WTC11 (cell line): ENCODE measurements at regions not wholly inside any gene's neighbourhood (a gene's known extent, or its start where the extent isn't known, plus 50 kb on each side); places are given as distances from the start of the nearest gene placed in this dataset.

ENCODE experiments used
- ATAC-seq: fragments of 200-7000 bp; cut with Tn5 transposase; 2 replicates; pipeline ENCODE4 v1.10.0; 2021; ENCODE audit warnings: mild to moderate bottlenecking, moderate library complexity
- CTCF ChIA-PET: fragments of 300-600 bp; sonication (Branson Sonifier 250); formaldehyde crosslinking; loops from one replicate; lab custom pipeline; 2021; ENCODE audit warnings: antibody characterized with exemption; lab: Charles Lee
- POLR2A ChIA-PET: fragments of 350-600 bp; sonication (Branson Sonifier 250); formaldehyde crosslinking; loops from one replicate; lab custom pipeline; 2021; ENCODE audit warnings: antibody characterized with exemption; lab: Charles Lee
- DNase-seq: peaks from one replicate; pipeline ENCODE4 v3.0.0; 2021; ENCODE audit warnings: low spot score
- H3K27ac Mint-ChIP-seq: 2 replicates; pipeline ENCODE4 v1.8.0; 2021; ENCODE audit warnings: mixed read lengths
- H3K27me3 Mint-ChIP-seq: 2 replicates; pipeline ENCODE4 v1.8.0; 2021; ENCODE audit warnings: low read depth, mild to moderate bottlenecking, moderate library complexity, mixed read lengths
- H3K36me3 Mint-ChIP-seq: 2 replicates; pipeline ENCODE4 v1.8.0; 2021; ENCODE audit warnings: mixed read lengths
- H3K4me1 Mint-ChIP-seq: 2 replicates; pipeline ENCODE4 v1.8.0; 2022; ENCODE audit warnings: mixed read lengths
- H3K4me3 Mint-ChIP-seq: 2 replicates; pipeline ENCODE4 v1.8.0; 2021; ENCODE audit warnings: mild to moderate bottlenecking, moderate library complexity, mixed read lengths
- H3K9me3 Mint-ChIP-seq: 2 replicates; pipeline ENCODE4 v1.8.0; 2021; ENCODE audit warnings: mixed read lengths
- ARID4B ChIP-seq: sonication (generic); formaldehyde crosslinking; IDR thresholded peaks from 2 replicates; pipeline ENCODE4 v1.8.0; 2023; ENCODE audit warnings: missing genetic modification reagents, mild to moderate bottlenecking, borderline replicate concordance
- ATF2 ChIP-seq: sonication (generic); formaldehyde crosslinking; IDR thresholded peaks from 2 replicates; pipeline ENCODE4 v1.8.1; 2022; ENCODE audit warnings: low read depth, missing genetic modification reagents, borderline replicate concordance
- CREB1 ChIP-seq: sonication (generic); formaldehyde crosslinking; IDR thresholded peaks from 2 replicates; pipeline ENCODE4 v1.8.0; 2023; ENCODE audit warnings: mild to moderate bottlenecking, missing genetic modification reagents
- CREM ChIP-seq: sonication (generic); formaldehyde crosslinking; IDR thresholded peaks from 2 replicates; pipeline ENCODE4 v1.8.1; 2022; ENCODE audit warnings: mild to moderate bottlenecking, missing genetic modification reagents, moderate library complexity
- ELF4 ChIP-seq: sonication (generic); formaldehyde crosslinking; IDR thresholded peaks from 2 replicates; pipeline ENCODE4 v1.8.1; 2022; ENCODE audit warnings: low read depth, mild to moderate bottlenecking, moderate library complexity, missing genetic modification reagents
- ERG ChIP-seq: fragments of 250-450 bp; sonication (Bioruptor Pico); IDR thresholded peaks from 2 replicates; pipeline ENCODE4 v1.8.0; 2021; ENCODE audit warnings: mild to moderate bottlenecking
- FOXJ3 ChIP-seq: sonication (generic); formaldehyde crosslinking; IDR thresholded peaks from 2 replicates; pipeline ENCODE4 v1.9.0; 2021; ENCODE audit warnings: missing genetic modification reagents, mild to moderate bottlenecking, borderline replicate concordance
- PRRX2 ChIP-seq: fragments of 250-450 bp; sonication (Bioruptor Pico); IDR thresholded peaks from 2 replicates; pipeline ENCODE4 v1.8.0; 2021; ENCODE audit warnings: mild to moderate bottlenecking
- RORB ChIP-seq: fragments of 250-450 bp; sonication (Bioruptor Pico); IDR thresholded peaks from 2 replicates; pipeline ENCODE4 v1.9.0; 2021; ENCODE audit warnings: mild to moderate bottlenecking
- SMAD4 ChIP-seq: sonication (generic); formaldehyde crosslinking; IDR thresholded peaks from 2 replicates; pipeline ENCODE4 v1.8.0; 2022; ENCODE audit warnings: mild to moderate bottlenecking, missing genetic modification reagents
- TEAD4 ChIP-seq: sonication (generic); formaldehyde crosslinking; IDR thresholded peaks from 2 replicates; pipeline ENCODE4 v1.8.0; 2022; ENCODE audit warnings: mild to moderate bottlenecking, missing genetic modification reagents
- ZNF138 ChIP-seq: sonication (generic); formaldehyde crosslinking; conservative IDR thresholded peaks from 2 replicates; pipeline ENCODE4 v1.8.1; 2022; ENCODE audit warnings: mild to moderate bottlenecking, moderate library complexity, missing genetic modification reagents
- ZNF232 ChIP-seq: sonication (generic); formaldehyde crosslinking; IDR thresholded peaks from 2 replicates; pipeline ENCODE4 v1.8.0; 2022; ENCODE audit warnings: mild to moderate bottlenecking, missing genetic modification reagents
- ZNF263 ChIP-seq: sonication (generic); formaldehyde crosslinking; IDR thresholded peaks from 2 replicates; pipeline ENCODE4 v1.8.1; 2022; ENCODE audit warnings: low read depth, mild to moderate bottlenecking, moderate library complexity, missing genetic modification reagents
- TF ChIP-seq, protein P1 (sequence below): sonication (generic); formaldehyde crosslinking; IDR thresholded peaks from 2 replicates; pipeline ENCODE4 v1.8.1; 2023; ENCODE audit warnings: mild to moderate bottlenecking, missing genetic modification reagents, borderline replicate concordance
- TF ChIP-seq, protein P2 (sequence below): sonication (generic); formaldehyde crosslinking; IDR thresholded peaks from 2 replicates; pipeline ENCODE4 v1.8.1; 2023; ENCODE audit warnings: mild to moderate bottlenecking, missing genetic modification reagents
- TF ChIP-seq, protein P3 (sequence below): fragments of 250-450 bp; sonication (Bioruptor Pico); conservative IDR thresholded peaks from 2 replicates; pipeline ENCODE4 v1.9.0; 2021; ENCODE audit warnings: mild to moderate bottlenecking
- TF ChIP-seq, protein P4 (sequence below): sonication (generic); formaldehyde crosslinking; conservative IDR thresholded peaks from 2 replicates; pipeline ENCODE4 v1.8.1; 2022; ENCODE audit warnings: mild to moderate bottlenecking, missing genetic modification reagents

DNA sequence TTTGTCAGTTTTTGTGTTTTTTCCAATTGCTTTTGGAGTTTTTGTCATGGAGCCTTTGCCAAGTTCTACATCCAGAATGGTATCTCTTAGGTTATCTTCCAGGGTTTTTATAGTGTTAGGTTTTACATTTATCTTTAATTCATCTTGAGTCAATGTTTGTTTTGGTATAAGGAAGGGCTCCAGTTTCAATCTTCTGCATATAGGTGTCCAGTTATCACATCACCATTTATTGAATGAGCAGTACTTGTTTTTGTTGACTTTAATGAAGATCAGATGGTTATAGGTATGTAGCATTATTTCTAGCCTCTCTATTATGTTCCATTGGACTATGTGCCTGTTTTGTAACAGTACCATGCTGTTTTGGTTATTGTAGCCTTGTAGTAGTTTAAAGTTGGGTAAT is 1233.1 kb downstream of the PLA2G4A start:
- no peak for ATAC-seq
- H3K27me3 Mint-ChIP-seq: no peaks in the 10 kb centered on the region
- CTCF ChIA-PET: no interaction called here
- TF ChIP-seq TEAD4 (CRISPR knock-in tag) (no peak), FOXJ3 (CRISPR knock-in tag) (no peak), ZNF263 (no peak), SMAD4 (CRISPR knock-in tag) (no peak), ZNF138 (CRISPR knock-in tag) (no peak), ATF2 (no peak), CREB1 (no peak)
- TF ChIP-seq, protein P1, sequence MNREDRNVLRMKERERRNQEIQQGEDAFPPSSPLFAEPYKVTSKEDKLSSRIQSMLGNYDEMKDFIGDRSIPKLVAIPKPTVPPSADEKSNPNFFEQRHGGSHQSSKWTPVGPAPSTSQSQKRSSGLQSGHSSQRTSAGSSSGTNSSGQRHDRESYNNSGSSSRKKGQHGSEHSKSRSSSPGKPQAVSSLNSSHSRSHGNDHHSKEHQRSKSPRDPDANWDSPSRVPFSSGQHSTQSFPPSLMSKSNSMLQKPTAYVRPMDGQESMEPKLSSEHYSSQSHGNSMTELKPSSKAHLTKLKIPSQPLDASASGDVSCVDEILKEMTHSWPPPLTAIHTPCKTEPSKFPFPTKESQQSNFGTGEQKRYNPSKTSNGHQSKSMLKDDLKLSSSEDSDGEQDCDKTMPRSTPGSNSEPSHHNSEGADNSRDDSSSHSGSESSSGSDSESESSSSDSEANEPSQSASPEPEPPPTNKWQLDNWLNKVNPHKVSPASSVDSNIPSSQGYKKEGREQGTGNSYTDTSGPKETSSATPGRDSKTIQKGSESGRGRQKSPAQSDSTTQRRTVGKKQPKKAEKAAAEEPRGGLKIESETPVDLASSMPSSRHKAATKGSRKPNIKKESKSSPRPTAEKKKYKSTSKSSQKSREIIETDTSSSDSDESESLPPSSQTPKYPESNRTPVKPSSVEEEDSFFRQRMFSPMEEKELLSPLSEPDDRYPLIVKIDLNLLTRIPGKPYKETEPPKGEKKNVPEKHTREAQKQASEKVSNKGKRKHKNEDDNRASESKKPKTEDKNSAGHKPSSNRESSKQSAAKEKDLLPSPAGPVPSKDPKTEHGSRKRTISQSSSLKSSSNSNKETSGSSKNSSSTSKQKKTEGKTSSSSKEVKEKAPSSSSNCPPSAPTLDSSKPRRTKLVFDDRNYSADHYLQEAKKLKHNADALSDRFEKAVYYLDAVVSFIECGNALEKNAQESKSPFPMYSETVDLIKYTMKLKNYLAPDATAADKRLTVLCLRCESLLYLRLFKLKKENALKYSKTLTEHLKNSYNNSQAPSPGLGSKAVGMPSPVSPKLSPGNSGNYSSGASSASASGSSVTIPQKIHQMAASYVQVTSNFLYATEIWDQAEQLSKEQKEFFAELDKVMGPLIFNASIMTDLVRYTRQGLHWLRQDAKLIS (CRISPR knock-in tag): no peak
- TF ChIP-seq, protein P2, sequence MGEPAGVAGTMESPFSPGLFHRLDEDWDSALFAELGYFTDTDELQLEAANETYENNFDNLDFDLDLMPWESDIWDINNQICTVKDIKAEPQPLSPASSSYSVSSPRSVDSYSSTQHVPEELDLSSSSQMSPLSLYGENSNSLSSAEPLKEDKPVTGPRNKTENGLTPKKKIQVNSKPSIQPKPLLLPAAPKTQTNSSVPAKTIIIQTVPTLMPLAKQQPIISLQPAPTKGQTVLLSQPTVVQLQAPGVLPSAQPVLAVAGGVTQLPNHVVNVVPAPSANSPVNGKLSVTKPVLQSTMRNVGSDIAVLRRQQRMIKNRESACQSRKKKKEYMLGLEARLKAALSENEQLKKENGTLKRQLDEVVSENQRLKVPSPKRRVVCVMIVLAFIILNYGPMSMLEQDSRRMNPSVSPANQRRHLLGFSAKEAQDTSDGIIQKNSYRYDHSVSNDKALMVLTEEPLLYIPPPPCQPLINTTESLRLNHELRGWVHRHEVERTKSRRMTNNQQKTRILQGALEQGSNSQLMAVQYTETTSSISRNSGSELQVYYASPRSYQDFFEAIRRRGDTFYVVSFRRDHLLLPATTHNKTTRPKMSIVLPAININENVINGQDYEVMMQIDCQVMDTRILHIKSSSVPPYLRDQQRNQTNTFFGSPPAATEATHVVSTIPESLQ (CRISPR knock-in tag): no peak
- peaks cover 3% of the 10 kb centered on the region for H3K36me3 Mint-ChIP-seq
- H3K9me3 Mint-ChIP-seq: peaks cover 20% of the 10 kb centered on the region
- H3K27ac Mint-ChIP-seq: no peak overlapping the region
- no peak for DNase-seq
- POLR2A ChIA-PET: no interaction called here
- H3K4me3 Mint-ChIP-seq: no peak overlapping the region
- H3K4me1 Mint-ChIP-seq: no peaks in the 10 kb centered on the region

- peaks cover 17% of the 10 kb centered on the region for H3K9me3 Mint-ChIP-seq
- no peaks in the 10 kb centered on the region for H3K27me3 Mint-ChIP-seq
- peaks cover under 1% of the 10 kb centered on the region; the same call in 1 of the 2 replicates for H3K36me3 Mint-ChIP-seq
- H3K4me3 Mint-ChIP-seq: no peak overlapping the region
- ATAC-seq: no peak
- no peak for DNase-seq
- H3K4me1 Mint-ChIP-seq: no peaks in the 10 kb centered on the region
- POLR2A ChIA-PET: no interaction called here
- H3K27ac Mint-ChIP-seq: no peak overlapping the region
- CTCF ChIA-PET: no interaction called here
- TF ChIP-seq ERG (CRISPR knock-in tag) (no peak), ZNF232 (CRISPR knock-in tag) (no peak), ARID4B (CRISPR knock-in tag) (no peak), ELF4 (CRISPR knock-in tag) (no peak), RORB (CRISPR knock-in tag) (no peak), PRRX2 (CRISPR knock-in tag) (no peak), CREM (CRISPR knock-in tag) (no peak)
- TF ChIP-seq, protein P3, sequence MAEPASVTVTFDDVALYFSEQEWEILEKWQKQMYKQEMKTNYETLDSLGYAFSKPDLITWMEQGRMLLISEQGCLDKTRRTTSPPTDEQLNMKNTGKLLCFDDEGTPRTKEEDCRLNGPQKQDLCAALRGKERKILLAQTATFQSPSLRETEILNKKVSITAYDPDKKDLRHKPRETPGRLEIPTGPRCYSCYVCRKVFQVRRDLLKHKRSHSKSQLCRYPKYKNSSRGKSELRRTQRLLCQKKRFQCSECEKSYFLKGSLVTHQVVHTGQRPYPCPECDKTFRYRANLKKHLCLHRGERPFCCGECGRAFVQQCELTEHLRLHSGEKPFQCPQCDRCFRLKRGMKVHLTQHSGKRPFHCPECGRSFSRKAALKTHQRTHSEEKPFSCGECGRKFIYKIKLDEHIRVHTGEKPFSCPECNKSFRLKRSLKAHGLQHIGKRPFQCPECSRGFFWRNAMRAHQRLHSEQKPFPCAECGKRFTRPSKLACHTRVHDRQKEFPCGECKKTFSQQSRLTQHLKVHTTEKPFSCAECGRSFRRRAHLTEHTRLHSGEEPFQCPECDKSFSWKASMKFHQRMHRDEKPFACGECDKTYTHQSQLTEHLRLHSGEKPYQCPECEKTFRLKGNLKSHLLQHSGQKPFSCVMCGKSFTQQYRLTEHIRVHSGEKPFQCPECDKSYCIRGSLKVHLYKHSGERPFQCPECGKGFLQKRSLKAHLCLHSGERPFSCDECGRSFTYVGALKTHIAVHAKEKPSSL (CRISPR knock-in tag): no peak
- TF ChIP-seq, protein P2 (CRISPR knock-in tag): no peak
- TF ChIP-seq, protein P4, sequence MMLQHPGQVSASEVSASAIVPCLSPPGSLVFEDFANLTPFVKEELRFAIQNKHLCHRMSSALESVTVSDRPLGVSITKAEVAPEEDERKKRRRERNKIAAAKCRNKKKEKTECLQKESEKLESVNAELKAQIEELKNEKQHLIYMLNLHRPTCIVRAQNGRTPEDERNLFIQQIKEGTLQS (CRISPR knock-in tag): no peak
These were observed 1233.7 kb downstream of the PLA2G4A start for GRCh38 chr1:188062456-188062855.
